Tibial nerve (tissue), 4 donors: ENCODE measurements at regions not wholly inside any gene's neighbourhood (a gene's known extent, or its start where the extent isn't known, plus 50 kb on each side); places are given as distances from the start of the nearest gene placed in this dataset.

Experiments
- EP300 ChIP-seq, 2 donors: sonication (generic); formaldehyde crosslinking; IDR thresholded peaks; one replicate each; pipeline ENCODE4 v1.6.1; 2017; ENCODE audit warnings: antibody characterized with exemption in 2 of 2, mild to moderate bottlenecking in 1 of 2
- POLR2A ChIP-seq, 2 donors: fragments of 450-650 bp; IDR thresholded peaks; one replicate each; pipeline ENCODE4 v1.6.1; 2017; ENCODE audit warnings: antibody characterized with exemption in 2 of 2, mild to moderate bottlenecking in 2 of 2, moderate library complexity in 2 of 2
- TF ChIP-seq, protein P1 (sequence below), 5 experiments: fragments of 200-600 bp in 3 of 5; fragments of 450-650 bp in 2 of 5; sonication (generic) in 3 of 5; IDR thresholded peaks; one replicate each; pipeline ENCODE4 v1.5.1; 2016 to 2019; ENCODE audit warnings: antibody characterized with exemption in 5 of 5, mild to moderate bottlenecking in 3 of 5, moderate library complexity in 2 of 5

DNA sequence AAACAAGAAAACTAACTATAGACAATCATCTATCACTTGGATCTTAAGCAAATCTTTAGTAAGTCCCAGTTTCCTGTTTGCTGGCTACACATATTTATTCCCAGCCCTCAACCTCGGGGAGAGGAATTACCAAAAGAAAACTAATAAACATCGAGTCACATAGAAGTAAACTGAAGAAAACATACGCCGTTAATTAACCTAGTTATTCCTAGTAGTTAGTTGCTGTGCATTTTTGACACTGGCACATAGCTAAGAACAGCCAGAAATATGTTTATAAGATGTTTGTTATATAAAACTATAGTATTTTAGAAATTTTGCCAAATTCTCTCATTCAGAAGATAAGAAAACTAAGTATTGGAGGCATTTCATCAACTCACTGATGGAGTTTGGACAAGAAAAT lies 407.2 kb upstream of the ARHGEF26 start:
- TF ChIP-seq POLR2A (IDR thresholded peaks at IDR 0.05) (no peak), EP300 (IDR thresholded peaks at IDR 0.05) (no peak)
- TF ChIP-seq, protein P1, sequence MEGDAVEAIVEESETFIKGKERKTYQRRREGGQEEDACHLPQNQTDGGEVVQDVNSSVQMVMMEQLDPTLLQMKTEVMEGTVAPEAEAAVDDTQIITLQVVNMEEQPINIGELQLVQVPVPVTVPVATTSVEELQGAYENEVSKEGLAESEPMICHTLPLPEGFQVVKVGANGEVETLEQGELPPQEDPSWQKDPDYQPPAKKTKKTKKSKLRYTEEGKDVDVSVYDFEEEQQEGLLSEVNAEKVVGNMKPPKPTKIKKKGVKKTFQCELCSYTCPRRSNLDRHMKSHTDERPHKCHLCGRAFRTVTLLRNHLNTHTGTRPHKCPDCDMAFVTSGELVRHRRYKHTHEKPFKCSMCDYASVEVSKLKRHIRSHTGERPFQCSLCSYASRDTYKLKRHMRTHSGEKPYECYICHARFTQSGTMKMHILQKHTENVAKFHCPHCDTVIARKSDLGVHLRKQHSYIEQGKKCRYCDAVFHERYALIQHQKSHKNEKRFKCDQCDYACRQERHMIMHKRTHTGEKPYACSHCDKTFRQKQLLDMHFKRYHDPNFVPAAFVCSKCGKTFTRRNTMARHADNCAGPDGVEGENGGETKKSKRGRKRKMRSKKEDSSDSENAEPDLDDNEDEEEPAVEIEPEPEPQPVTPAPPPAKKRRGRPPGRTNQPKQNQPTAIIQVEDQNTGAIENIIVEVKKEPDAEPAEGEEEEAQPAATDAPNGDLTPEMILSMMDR (IDR thresholded peaks at IDR 0.05) = no peak
